ENCODE measurements at regions not wholly inside any gene's neighbourhood (a gene's known extent, or its start where the extent isn't known, plus 50 kb on each side); places are given as distances from the start of the nearest gene placed in this dataset.

DNA sequence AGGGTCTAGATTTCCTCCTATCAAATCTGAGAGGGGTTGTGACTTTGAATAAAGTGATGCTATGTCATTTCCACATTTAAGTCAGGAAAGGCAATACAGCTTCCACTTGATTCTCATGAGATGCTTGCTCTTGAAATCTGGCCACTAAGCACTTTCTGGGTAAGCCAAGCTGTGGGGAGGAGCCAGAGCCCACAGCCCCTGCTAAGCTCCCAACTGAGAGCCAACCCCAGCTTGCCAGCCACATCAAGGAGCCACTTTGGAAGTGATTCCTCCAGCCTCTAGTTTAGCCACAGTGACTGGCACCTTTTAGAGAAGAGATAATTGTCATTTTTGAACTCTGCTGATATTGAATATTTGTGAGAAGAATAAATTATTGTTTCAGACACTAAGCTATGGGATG lies 1441.5 kb upstream of the IGFBP7 start:
- no peak for DNase-seq

DNA sequence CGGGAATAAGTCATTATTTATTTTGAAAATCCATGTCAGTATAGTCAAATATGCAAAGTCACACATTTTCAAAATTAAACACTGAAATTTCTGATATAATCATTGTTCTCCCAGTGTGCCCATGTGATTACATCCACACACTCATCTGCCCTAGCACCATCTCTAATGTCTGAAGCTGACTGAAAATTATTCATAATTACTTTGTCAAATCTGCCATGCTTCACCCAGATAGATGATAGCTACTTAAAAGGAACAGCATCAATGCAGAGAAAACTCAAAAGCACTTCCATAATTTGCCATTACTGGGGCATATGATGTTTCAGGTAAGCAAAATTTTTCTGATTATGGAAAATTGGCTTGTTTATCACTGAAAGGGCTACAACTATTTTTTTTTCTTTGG lies 1433.3 kb upstream of the IGFBP7 start:
- DNase-seq: no peak

DNA sequence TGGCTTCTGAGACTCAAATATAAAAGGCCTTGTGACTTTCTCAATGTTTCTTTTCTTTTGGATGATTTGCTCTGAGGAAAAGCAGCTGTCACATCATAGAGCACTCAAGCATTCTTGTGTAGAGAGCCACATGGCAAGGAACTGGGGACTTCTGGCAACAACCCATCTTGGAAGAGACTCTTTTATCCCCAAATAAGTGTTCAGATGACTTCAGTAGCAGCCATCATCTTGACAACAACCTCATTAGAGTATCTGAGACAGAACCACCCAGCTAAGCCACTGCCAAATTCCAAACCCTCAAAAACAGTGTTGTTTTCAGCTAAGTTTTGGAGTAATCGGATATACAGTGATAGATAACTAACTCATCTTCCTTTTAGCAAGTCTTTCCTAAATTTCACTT lies 1431.7 kb upstream of the IGFBP7 start:
- DNase-seq: no peak

DNA sequence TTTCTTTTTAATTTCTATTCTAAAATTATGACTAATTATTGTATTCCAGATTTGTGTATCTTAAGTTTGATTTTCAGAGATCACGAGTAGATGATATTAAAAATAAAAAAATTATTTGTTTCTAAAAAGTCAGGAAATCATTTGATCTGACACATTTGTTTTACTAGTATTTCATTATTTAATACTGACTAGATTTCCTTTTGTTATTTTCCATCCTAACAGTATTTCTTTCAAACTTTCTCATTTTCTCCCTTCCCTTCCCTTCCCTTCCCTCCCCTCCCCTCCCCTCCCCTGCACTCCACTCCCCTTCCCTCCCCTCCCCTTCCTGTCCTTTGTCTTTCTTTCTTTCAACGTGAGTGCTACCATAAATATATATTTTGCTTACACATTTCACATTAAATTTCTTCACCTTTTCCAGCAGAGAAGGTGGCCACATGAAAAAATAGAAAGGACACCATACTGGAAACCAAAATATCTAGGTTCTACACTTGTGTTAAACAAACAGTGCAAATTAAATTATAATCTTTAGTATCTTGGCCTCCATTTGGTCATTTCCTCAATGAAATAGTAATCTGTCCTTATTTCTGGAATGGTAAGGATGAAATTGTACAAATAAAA lies 1412.7 kb upstream of the IGFBP7 start:
- DNase-seq: no peak

DNA sequence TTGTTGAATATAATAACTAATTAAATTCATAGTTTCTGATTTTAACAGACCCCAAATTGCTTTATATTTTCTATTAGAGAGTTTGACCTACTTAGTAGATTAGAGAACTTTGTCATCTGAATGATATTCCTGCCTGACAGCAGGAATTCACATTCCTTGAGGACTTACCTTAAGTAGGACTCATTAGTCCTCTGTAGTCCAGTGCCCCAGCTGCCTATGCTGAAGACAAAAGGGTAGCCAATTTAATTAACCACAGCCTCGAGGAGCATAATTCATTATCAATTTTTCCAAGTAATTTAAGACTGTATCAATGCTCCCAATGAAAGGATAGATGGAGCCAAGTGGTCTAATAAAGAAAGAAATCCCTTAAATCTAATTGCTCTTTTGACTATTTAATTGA lies 1405.0 kb upstream of the IGFBP7 start:
- DNase-seq: no peak

DNA sequence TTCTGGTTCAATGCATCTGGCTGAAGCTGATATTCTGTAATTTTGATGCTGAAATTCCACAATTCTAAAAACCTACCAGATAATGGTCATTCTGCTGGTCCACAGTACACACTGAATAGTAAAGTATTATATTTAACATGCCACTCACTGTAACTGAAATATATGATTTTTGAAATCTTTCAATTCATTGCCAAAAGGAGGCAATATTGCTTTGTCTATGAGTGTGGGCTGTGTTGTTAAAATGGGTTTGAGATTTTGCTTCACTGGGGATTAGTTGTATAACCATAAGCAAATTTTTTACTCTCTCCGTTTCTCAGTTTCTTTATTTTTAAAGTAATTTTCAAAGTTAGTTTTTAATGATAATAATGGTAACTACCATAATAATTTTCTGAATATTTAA lies 1404.1 kb upstream of the IGFBP7 start:
- no peak for DNase-seq

DNA sequence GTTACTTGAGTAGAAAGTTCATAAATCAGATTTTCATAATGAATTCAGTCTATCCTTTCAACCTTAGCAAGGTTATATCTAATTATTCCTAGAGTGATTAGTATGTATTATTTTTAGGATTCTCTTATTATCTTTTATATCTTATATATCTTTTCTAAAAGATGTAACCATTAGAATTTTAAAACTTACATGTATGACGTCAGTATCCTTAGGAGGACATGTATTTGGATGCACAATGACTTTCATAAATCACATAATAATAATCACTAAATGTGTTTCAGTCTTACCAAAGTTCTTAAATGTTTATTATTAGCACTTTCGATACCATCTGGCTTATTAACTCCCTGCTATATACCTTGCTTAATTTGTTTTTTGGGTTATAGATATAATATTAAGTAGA lies 1400.5 kb upstream of the IGFBP7 start:
- no peak for DNase-seq

DNA sequence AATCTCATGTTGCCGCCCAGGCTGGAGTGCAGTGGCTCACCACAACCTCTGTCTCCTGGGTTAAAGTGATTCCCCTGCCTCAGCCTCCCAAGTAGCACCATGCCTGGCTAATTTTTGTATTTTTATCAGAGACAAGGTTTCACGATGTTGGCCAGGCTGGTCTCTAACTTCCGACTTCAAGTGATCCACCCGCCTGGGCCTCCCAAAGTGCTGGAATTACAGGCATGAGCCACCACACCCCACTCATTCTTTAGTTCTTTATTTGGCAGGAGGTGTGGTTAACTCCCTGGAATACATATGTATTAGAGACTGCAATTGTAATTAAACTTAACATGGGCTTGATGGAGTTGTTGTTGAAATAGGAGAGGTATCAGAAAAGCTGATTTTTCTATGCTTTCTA lies 1396.9 kb upstream of the IGFBP7 start:
- DNase-seq: no peak

DNA sequence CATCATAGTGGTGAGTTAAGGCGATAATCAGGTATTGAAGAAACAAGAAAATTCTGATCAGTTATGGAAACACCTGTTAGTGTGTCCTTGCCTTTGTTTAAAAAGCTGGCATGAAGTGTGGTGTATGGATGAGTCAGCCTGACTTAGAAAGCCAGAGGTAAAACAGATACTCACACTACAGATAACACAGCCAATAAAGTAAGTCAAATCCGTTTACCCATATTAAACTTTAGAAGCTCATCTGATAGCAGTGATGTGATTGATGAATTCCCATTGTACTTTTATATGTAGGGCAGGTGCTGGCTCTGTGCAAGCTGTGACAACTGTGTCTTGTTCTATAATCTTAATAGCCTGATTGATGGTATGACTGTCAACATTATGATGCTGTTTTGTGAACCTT lies 1392.7 kb upstream of the IGFBP7 start:
- DNase-seq: no peak

DNA sequence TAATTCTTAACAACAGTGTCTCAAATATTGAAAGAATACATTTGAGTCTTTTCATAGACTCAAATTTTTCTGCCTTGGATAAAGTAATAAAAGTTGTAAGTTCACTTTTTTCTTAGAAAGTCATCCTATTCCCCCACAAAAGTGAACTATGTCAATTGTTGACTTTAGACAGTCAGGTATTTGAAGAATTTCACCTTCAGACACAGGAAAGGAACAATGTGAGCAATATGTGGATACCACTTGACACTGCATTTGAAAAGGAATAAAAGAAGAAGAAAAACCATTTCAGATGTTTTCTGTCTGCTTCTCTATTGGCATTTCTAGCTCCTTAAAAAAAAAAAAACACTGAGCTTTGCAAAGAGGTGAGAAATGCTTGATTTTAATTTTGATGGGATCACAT lies 1389.0 kb upstream of the IGFBP7 start:
- DNase-seq: no peak

DNA sequence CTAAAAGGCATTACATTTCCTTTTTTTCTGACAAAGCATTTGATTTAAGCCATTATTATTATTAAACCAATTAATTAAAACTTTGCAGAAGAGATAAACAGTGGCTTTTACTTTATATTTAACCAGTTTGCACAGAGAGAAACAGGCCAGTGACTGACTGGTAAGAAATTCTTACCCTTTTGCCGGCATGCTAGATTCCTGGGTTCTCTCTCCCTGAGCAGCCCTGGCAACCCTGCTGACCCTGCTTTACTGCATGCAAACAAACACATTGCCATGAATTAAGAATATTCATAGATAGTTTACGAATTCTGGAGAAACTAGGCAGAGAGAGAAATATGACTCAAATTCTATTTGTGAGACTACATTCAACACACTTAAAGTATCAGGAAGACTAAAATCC lies 1381.4 kb upstream of the IGFBP7 start:
- no peak for DNase-seq

DNA sequence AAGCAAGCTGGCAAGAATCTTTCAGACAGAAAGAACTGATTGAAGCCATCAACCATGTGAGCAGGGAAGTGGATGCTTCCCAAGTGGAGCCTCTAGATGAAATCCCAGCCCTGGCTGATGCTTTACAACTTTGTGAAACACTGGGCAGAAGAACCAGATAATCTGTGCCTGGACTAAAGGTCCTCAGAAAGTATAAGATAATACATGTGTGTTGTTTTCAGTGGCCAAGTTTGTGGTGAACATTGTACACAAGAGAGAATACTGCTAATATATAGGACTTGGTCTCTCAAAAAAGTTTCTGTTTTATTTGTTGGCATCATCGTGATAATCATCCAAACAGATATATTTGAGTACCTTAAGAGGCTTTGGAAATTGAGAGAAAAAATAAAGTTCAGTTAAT lies 1367.8 kb upstream of the IGFBP7 start:
- no peak for DNase-seq

DNA sequence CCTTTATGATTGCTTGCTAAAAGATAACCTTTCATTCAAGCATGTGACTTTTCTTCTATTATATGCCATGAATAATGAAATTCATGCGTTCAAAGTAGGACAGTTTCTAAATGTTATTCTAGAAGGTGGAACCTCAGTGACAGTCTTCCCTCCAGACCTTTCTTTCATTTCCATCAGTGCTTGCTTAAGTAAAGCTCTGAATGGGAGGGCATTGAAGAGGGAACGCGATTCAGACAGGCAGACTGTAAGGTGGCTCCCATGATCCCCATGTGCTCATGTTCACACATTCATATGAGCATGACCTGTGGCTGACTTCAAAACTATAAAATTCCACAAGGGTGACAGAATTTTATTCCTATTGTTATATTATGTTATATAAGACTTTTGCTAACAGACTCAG lies 1367.3 kb upstream of the IGFBP7 start:
- no peak for DNase-seq

DNA sequence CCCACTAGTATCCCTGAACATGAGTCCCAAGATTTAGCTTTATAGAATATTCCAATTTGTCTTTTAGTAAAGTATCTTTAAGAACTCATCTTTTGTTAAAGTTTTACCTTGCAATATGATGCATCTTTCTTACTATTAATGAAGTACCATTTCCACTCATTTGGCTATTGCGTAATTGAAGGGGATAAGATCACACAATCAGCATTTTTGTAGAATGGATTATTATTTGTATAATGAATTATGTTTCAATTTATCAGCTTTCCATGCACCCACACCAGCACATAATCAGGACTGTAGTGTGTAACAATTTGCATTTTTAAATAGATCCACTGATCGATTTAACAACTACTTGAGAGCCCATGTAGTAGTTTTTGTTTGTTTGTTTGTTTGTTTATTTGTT lies 1364.9 kb upstream of the IGFBP7 start:
- DNase-seq: no peak

DNA sequence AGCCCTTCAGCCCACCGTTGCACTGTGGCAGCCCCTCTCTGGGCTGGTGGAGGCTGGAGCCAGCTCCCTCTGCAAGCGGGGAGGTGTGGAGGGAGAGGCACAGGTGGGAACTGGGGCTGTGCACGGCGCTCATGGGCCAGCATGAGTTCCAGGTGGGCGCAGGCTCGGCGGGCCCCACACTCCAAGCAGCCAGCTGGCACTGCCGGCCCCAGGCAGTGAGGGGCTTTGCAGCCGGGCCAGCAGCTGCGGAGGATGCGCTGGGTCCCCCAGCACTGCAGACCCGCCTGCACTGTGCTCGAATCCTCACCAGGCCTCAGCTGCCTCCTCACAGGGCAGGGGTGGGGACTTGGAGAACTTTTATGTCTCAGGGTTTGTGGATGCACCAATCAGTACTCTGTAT lies 1354.8 kb upstream of the IGFBP7 start:
- DNase-seq: no peak

DNA sequence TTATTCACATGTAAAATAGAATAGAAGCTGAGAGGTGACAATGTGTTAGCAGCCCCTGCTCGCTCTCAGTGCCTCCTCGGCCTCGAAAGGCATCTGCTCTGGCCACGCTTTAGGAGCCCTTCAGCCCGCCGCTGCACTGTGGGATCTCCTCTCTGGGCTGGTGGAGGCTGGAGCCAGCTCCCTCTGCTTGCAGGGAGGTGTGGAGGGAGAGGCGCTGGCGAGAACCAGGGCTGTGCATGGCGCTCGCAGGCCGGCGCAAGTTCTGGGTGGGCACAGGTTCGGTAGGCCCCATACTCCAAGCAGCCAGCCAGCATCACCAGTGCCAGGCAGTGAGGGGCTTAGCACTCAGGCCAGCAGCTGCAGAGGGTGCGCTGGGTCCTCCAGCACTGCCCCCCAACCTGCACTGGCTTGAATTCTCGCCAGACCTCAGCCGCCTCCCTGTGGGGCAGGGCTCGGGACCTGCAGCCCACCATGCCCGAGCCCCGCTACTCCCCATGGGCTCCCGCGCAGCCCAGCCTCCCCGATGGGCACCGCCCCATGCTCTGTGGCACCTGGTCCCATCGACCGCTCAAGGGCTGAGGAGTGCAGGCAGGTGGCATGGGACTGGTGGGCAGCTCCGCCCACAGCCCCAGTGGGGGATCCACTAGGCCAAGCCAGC lies 1346.7 kb upstream of the IGFBP7 start:
- DNase-seq: no peak

DNA sequence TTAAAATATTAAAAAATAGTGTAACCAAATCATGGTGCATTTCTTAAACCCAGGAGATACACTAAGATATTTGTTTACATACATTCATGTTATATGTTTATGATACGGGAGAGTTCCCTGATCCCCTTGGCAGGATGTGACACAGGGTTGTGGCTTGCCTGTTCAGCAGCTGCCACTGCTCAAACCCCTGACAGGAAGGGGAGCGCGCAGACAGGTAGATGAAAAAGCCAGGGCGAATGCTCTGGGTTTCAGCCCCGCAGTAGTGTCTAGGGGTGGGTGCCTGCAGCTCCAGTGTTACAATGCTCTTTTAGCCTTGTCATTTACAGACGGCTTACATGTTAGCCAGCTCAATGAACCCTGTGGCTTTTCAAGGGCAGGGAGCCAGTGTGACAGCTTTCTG lies 1343.8 kb upstream of the IGFBP7 start:
- no peak for DNase-seq

DNA sequence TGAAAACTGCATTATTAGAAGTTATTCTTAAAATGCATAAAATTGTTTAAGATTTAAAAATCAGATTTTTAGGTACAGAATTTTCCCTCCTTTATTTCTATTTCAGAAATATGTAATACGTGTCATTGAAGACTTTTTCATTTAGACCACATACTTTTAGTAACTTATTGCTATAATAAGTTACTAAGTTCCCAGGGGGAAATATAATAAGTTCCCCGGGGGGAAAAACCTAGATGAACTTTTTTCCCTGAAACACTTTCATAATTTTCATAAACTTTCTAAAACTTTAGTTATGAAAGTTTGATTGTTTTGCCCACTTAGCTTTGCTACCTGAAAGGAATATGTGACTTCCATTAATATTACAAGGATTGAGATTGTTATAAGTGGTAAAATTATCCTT lies 1341.5 kb upstream of the IGFBP7 start:
- DNase-seq: no peak

DNA sequence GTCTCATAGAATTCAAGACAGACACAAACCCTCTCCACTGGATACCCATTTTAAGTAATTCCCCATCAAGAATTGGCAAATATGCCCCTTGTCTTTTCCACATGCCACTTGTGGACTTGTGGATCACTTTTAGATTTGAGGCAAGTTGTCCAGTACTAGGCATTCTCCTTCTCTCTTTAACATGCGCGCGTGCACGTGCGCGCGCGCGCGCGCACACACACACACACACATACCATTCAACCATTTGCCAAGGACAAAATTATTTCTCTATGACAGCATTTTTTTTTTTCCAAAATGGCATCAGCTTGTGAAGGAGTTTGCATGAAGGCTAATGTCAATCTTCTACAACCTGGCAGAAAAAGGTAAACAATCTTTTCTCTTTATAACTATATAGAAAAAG lies 1325.7 kb upstream of the IGFBP7 start:
- DNase-seq: no peak

DNA sequence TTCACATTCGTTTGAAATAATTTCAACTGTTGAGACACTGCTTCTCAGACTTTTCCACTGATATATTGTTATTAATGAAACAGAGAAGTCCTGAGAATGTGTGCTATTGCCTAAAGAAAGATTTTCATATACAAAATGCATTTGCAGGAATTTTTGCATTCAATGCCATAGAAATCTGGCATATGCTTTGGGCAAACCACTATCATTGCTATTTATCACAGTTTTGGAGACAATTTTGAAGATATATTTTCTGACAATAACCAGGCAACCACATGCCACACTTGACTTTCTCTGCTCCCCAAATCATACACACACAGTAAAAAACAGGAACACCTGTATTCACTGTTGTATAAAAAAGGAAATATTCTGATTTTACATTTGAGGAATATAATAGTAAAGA lies 1303.7 kb upstream of the IGFBP7 start:
- DNase-seq: no peak

DNA sequence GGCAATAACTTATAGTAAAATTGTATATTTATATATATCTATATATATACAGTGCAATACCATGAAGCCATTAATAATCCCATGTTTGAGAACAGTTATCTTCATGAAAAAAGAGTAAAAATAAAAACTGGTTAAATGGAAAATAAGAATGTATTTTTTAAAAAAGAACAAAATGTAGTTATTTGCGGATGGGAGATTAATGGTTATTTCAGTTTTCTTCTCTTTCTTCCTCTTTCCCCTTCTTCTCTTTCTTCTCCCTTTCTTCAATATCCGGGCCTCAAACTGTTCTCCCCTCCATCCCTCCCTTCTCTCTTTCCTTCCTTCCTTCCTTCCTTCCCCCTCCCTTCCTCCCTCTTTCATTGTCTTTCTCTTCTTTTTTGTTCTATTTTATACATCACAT lies 1301.7 kb upstream of the IGFBP7 start:
- DNase-seq: no peak

DNA sequence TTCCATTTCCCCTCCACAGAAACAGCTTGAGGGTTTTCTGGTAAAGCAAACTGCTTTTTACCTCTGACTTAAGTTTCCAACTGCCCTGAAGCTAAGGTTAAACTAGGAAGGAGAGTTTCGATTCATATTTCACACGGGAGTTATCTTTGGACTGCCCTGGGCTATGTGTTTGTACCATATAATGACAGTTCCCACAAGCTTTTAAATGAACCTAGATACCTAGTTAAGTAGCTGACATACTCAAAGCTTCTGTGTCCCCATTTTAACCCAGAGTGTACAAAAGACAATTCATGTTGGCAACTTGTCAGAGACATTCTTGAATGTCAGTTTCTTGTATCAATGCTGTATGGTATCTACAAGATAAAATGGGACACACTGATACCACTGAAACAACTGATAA lies 1296.6 kb upstream of the IGFBP7 start:
- DNase-seq: no peak

DNA sequence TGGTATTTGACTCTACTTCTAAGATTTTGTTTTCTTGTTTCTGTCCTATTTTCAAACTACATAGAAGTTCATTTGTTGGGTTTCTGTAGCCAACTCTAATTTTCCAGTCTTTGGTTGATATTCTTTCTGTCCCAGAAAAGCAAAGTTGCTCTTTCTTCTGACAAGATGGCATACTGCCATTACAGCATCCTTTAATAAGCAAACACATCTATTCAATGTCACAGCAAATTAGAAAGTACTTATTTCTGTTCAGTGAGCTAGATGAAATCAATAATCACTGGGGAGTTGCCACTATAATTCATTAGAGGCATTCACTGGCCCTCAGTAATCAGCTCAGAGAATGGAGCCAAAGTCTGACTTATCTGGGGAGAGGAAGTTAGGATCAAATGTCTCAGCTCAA lies 1258.0 kb upstream of the IGFBP7 start:
- no peak for DNase-seq

DNA sequence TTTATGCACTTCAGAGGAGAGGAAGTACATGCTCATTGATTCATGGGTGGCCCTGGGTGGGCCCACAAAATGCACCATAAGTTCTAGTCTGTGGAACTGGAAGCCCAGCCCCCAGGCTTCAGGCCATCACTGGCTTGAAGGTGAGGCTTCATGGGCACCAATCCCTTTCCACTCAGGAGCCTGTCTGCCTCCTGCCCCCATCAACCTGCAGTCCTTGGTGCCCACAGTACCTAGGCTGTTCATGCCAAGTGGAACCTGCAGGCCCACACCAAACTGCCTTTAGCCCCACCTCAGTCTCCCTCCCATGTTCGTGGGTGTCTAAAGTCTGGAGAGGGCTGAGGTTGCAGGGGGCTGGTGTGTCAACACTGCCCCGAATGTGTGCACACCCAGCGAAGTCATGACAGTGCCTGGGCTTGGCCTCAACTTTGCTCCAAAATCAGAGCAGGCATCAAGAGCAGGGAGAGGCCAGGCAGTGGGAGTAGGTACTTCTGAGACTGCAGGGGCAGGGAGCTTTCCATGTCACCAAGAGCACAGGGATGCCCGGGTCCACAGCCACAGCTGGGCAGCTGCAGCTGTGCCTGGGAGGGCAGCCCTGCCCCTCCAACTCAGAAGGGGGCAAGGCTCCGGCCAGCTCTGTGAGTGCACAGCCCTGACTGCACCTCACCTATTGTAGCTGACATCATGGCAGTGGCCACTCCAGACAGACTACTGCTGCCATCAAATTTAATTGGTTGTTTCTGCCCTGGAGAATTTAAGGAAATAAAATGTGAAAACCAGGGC lies 1250.4 kb upstream of the IGFBP7 start:
- DNase-seq: no peak

DNA sequence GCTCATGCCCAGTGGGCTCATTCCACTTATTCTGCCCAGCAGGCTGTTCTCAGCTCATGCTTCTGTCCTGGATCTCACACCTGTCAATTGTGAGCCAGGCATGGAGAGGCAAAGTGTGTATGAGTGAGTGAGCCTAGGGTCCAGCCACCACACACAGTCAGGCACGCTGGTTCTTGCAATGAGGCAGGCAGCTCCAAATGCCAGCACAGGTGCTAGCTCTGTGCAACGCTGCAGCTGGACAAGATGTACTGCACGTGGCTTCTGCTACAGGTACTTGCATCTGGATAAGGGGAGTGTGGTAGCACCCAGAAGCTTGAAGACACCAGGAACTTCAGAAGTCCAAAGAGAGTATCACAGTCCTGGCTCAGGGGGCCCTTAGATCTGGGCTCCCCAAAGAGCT lies 1249.4 kb upstream of the IGFBP7 start:
- no peak for DNase-seq

All from hematopoietic multipotent progenitor cell treated with erythropoietin and hydrocortisone succinate and interleukin-3 and kit ligand, for 6 days (in vitro differentiated cells).